ENCODE measurements at regions not wholly inside any gene's neighbourhood (a gene's known extent, or its start where the extent isn't known, plus 50 kb on each side); places are given as distances from the start of the nearest gene placed in this dataset.

- TF ChIP-seq POLR2AphosphoS5 (IDR thresholded peaks at IDR 0.05; ENCODE audit: insufficient read depth, low read depth, low read length) (no peak), POLR2A (IDR thresholded peaks at IDR 0.05; ENCODE audit: low read depth, low read length) (no peak)
Observed at GRCh38 chr17:79370594-79370993, 240.3 kb downstream of the RBFOX3 start.
